ENCODE measurements at regions not wholly inside any gene's neighbourhood (a gene's known extent, or its start where the extent isn't known, plus 50 kb on each side); places are given as distances from the start of the nearest gene placed in this dataset.

GRCh38 chr7:42673951-42674350, 237.9 kb downstream of the C7orf25 start:
- Mint-ChIP-seq H3K9me3 (no peaks in the 10 kb centered on the region), H3K27ac (no peak overlapping the region), H3K27me3 (ENCODE audit: low read depth) (peaks cover 1% of the 10 kb centered on the region; the same call in 1 of the 2 replicates), H3K36me3 (ENCODE audit: insufficient read depth in 1 of 3, low read depth in 3 of 3) (no peaks in the 10 kb centered on the region), H3K4me1 (no peaks in the 10 kb centered on the region; a peak in 1 of 4 replicates), H3K4me3 (no peak overlapping the region)
- Histone ChIP-seq H3T11ph (ENCODE audit: low read length) (no peak overlapping the region), H4K91ac (ENCODE audit: insufficient read length, low read depth, low read length) (no peak overlapping the region), H3K14ac (ENCODE audit: insufficient read depth, low read length) (no peak overlapping the region), H2AK5ac (ENCODE audit: insufficient read length, low read length) (no peak overlapping the region), H2BK5ac (ENCODE audit: insufficient read length, low read length) (no peak overlapping the region), H3K27ac (ENCODE audit: insufficient read length, low read depth, low read length) (no peak overlapping the region), H2BK120ac (ENCODE audit: low read depth, low read length, poor library complexity, severe bottlenecking) (no peak overlapping the region), H3K4me2 (ENCODE audit: insufficient read depth, insufficient read length, low read length) (no peak overlapping the region), H2BK20ac (ENCODE audit: low read depth, low read length, poor library complexity, severe bottlenecking) (no peak overlapping the region), H2AFZ (ENCODE audit: low read length) (no peak overlapping the region), H3K18ac (ENCODE audit: insufficient read length, low read depth, low read length) (no peak overlapping the region), H3K79me1 (ENCODE audit: insufficient read depth, low read depth, low read length, poor library complexity, severe bottlenecking) (no peaks in the 10 kb centered on the region), H3K9me3 (ENCODE audit: control insufficient read depth, low read depth, low read length) (no peaks in the 10 kb centered on the region), H4K20me1 (ENCODE audit: control insufficient read depth, insufficient read depth, insufficient read length) (no peaks in the 10 kb centered on the region), H2BK15ac (ENCODE audit: low read depth, low read length) (no peak overlapping the region), H3K56ac (ENCODE audit: insufficient read length, low read depth, low read length) (no peak overlapping the region), H4K8ac (replicated peaks; ENCODE audit: insufficient read length, low read depth, low read length) (no peak overlapping the region), H4K5ac (ENCODE audit: insufficient read length, low read depth, low read length) (no peak overlapping the region), H3K27me3 (ENCODE audit: insufficient read depth, low read length) (no peaks in the 10 kb centered on the region), H3K23me2 (ENCODE audit: insufficient read length, low read depth, low read length, poor library complexity, severe bottlenecking) (no peaks in the 10 kb centered on the region), H3K4me1 (ENCODE audit: insufficient read depth, low read length) (no peaks in the 10 kb centered on the region), H3K23ac (ENCODE audit: insufficient read length, low read depth, low read length) (no peak overlapping the region), H3K79me2 (ENCODE audit: insufficient read depth, low read length) (no peaks in the 10 kb centered on the region), H2BK12ac (ENCODE audit: insufficient read length, low read depth, low read length) (no peak overlapping the region), H3K9ac (ENCODE audit: extremely low read depth, insufficient read length, low read length) (no peak overlapping the region), H3K4ac (ENCODE audit: low read depth, low read length) (no peak overlapping the region)
- TF ChIP-seq, protein P1, sequence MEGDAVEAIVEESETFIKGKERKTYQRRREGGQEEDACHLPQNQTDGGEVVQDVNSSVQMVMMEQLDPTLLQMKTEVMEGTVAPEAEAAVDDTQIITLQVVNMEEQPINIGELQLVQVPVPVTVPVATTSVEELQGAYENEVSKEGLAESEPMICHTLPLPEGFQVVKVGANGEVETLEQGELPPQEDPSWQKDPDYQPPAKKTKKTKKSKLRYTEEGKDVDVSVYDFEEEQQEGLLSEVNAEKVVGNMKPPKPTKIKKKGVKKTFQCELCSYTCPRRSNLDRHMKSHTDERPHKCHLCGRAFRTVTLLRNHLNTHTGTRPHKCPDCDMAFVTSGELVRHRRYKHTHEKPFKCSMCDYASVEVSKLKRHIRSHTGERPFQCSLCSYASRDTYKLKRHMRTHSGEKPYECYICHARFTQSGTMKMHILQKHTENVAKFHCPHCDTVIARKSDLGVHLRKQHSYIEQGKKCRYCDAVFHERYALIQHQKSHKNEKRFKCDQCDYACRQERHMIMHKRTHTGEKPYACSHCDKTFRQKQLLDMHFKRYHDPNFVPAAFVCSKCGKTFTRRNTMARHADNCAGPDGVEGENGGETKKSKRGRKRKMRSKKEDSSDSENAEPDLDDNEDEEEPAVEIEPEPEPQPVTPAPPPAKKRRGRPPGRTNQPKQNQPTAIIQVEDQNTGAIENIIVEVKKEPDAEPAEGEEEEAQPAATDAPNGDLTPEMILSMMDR (conservative IDR thresholded peaks at IDR 0.05) = no peak
- no CpG with 5 or more reads among the region's 6 CpGs for WGBS (ENCODE audit: extremely low coverage, insufficient read length, low lambda C conversion rate)
- no peak for DNase-seq
